Dermis microvascular lymphatic vessel endothelial cell (primary cell): ENCODE measurements at regions not wholly inside any gene's neighbourhood (a gene's known extent, or its start where the extent isn't known, plus 50 kb on each side); places are given as distances from the start of the nearest gene placed in this dataset.
A peak's percentile ranks its signal among the peaks of the same experiment; 100 is the strongest.

Experiments
- DNase-seq, 2 donors: peaks; one replicate each; pipeline versions ENCODE4 v3.0.0 to v3.0.0-alpha.2; 2010; ENCODE audit warnings: low read depth in 2 of 2

DNA sequence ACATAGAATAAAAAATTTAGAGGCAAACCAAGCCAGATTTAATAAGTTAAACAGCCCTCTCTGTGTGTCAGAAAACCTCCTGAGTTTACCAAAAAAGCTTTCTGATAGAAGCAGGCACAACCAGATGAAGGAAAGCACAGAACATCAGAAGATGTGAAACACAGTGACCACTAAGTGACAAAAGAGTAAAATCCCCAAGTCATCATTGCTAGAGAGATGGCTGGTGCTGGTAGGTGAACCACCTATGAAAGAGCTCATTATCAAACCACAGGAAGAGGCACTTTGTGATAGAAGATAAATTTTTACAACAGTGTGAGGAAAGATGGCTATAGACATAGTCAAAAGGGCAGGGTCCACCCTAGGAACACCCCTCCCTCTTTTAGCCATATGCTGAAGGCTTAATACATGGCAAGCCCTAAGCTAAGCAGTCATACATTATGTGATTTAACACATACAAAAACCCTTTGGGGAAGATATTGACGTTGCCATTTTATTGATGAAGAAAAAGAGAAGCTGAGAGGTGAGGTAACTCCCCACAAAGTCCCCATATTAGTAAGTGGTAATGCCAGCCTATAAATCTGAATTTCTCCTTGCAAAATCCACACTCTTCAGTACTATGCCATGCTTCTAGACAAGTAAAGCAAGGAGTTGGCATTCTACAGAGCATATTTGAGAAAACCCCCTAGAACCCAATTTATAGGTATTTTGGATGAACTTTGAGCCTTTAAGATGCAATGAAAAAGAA, 449.9 kb downstream of the LRIG3 start:
- no peak for DNase-seq

DNA sequence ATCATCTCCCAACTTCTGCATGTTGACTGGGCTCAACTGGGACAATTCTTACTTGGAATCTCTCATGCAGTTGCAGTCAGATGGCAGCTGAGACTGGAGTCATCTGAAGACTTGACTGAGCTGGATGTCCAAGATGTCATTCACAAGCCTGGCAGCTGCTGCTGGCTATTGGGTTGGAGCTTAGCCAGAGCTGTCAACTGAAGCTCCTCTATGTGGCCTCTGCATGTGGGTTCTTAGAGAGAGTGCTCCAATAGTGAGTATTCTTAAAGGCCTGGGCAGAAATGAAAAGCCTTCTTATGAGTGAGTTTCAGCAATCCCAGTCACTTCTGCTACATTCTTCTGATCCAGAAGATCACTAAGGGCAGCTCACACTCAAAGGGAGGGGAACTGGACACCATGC, 440.9 kb downstream of the LRIG3 start:
- no peak for DNase-seq

DNA sequence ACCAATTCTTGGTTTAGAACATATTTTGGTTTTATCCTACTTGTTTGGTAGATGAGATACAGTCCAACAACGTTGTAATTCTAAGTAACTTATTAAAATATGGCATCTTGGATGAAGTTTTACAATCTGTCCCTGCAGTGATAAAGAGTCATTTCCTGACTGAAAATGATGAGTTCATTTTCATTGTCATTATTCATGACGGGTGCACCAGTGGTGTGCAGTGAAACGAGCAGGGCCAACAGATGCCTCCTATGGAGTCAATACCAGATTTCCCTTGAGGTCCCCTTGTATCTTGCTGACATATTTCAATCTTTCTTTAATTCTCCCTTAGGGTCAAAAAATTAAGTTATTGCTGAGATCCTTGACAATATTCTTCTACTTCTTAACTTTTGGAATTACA, 438.5 kb downstream of the LRIG3 start:
- no peak for DNase-seq

DNA sequence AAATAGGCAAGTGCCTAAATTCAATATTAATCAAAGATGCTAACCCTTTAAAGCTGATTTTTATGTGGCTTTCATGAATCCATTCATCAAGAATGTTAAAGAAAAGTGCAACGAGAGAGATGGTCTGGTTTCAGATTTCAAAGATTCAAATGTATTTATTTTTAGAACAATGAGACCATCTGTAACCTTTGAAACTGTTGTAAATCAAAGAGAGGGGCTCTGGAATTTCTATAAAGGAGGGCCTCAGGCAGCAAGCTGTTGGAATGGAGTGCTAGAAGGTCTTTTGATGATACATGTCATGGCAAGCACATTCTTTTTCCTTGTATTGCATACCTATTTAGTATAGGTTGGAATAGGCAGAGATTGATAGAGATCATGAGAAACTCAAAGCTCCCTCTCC, 433.0 kb downstream of the LRIG3 start:
- no peak for DNase-seq

DNA sequence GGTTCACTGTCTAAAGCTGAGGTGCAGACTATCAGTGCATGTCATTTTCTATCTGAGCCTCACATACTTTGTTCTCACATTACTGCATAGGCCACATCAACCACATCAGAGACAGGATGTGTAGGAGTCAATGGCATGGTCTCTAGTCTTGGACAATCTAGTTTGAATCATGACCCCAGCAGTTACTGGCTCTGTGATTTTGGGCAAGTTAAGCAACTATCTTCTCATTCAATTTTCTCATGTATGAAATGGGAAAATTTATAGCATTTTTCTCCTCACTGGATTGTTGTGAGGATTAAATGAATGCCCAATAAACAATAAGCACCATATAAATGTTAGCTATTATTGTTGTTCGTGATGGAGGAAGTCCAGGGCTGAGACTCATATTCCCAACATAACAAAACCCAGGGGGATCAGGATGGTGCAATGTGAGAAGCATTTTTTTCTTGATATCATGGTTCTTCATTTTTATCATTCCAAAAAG, 432.6 kb downstream of the LRIG3 start:
- DNase-seq = no peak

DNA sequence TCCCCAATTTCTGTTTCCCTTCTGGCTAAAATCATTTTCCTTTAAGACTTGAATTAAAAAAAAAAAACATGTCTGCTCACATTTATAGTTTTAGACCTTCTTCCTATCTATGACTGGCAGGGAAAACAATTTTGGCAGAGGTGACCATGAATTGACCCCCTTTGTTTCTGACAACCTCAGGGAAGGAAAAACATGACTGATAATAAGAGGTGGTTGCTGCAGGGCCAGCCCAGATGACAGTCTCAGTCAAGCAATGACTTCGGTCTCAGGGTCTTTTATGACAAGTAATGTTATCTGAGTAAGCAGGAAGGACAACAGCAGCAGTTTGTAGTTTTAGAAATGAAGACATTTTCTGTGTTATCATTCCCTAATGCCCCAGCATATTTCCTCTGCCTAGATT, 430.9 kb downstream of the LRIG3 start:
- peak in 1 of 2 donors; percentile 22 for DNase-seq

DNA sequence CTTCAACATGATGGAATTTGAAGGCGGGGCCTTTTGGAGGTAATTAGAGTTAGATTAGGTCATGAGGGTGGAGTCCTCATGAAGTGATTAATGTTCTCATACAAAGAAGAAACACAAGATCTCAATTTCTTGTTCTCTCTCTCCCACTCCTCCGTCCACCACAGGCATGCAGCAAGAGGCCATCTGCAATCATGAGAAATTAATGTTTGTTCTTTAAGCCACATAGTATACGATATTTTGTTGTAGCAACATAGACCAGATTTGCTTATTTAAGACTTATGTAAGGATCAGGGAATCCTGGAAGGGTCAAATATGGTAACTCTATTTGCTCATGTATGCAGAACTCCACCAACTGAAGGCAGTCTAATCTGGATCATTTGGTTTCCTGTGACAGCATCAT, 429.0 kb downstream of the LRIG3 start:
- DNase-seq = no peak

DNA sequence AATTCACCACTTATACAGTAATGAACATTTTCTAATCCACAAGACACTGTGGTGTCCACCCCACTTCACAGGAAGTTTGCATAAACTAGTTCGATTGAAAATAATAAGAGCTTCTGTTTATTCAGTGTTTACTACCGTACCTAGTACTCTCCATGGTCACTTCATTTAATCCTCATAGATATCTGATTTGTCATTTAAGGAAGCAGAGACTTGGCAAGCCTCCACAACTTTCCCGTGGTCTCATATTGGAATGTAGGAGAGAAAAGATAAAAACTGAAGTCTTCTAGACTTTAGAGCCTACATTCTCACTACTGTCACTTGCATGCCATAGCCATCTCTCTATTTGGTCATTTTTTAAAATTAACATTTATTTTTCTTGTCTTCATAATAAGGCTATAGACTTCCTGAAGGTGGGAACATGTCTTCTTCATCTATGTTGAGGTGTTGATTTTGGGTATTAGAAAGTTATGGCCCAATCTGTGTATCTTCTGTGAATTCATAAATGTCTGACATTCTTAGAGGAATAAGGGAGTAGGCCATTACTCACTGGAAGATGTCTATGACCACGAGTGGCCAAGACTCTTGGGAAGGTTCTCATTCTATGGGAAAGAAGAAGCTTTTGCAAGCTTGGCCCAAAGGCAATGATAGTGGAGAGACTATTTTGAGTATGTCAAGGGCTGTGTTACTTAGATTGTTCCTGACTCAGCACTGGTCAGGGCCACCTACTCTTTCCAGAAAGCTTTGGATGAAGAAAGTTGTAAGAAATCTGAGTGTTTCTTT, 423.7 kb downstream of the LRIG3 start:
- DNase-seq = no peak

DNA sequence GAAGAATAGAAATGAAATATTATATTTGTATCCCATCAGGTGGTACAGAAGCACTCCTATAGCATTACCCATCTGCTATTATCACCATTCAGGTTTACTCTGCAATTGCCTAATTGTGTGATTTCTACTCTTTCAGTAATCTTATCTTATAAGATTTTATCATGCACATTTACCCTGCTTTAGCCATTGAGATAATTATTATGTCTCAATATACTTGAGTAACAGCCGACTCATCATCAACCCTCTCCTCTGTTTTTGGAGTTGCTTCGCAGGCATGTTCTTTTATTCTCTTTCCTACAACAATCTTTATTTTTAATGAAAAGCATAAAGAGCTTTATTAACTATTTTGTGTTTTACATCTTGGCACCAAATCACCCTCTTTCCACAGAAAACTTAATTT, 419.9 kb downstream of the LRIG3 start:
- DNase-seq = no peak

DNA sequence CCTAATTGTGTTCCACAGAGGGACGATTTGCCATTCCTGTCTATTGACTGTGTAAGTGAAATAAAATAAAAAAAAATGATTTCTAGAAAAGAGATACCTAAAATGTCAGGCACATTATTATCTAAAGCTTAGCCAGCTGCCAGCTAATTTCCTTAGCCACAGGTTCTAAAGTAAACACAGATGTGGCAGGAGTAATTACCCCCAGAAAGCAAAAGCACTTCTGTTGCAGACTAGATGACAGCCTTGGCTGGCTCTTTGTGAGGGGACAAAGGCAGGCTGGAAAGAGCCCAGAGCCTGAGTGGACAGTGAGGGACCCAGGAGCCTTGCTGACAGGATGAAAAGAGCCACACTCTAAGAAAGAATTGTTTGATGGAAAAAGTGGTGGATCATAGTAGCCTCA, 418.1 kb downstream of the LRIG3 start:
- DNase-seq = no peak

DNA sequence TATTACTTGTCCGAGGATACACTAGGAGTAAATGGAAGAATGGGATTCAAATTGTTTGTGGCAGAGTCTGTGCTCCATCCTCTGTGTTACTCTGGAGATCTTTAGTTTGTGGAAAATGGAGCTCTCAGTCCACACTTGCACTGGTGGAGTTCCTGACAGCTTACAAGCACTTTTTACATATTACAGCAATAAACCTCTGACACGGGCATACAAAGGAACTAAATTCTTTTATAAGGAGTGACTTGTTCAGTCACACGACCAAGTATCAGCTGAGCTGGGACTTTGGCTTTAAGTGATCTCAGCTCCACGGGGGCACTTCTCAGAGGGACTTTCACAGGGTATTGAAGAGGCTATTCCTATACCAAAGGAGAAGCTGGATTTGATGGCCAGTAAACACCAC, 417.5 kb downstream of the LRIG3 start:
- no peak for DNase-seq

DNA sequence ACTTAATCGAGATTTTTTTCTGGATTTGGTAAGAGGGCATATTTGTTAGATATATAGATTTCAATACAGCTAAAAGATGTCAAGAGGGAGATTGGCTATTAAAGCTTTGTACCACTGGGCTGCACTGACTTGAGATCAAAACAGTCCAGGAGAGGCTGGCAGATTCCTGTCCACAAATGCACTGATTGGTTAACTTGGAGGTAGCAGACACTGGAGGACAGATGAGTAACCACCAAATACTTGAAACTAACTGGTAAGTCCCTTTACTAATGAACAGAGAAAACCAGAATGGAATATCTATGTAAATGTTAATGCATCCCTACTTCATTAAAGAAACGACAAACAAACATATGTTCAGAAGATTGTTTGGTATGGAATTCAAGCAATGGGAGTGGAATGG, 416.6 kb downstream of the LRIG3 start:
- DNase-seq = no peak

DNA sequence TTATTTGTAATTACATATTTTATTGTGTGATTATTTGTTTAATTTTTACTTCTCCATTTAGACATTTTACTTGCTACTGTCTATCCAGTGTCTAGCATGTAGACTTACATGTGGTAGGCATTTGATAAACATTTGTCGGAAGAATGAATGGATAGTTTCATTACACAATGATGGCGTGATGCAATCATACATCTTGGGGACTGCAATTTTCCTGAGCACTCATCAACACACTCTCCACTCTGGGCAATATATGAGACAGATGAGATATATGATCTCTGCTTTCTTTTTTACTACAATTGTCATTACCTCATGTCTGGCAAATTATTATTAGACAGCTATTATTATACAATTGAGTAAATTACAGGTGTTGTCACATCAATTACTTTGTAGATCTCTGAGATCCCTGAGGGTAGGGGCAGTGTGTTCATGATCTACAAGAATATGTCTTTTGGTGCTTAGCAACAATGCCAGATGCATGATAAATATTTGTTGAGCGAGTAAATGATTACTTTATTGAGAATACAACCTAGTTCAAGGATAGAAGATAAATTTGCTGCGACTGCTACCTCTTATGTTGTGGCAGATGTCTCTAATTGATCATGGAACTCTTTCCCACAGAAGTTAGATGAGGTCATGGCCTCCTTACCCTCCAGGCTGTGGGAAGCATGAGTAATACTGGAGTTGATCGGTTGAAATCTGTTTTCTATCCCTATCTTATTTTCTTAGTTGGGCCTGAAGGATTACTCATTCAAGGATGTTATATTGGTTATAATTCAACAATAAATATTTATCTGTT, 416.0 kb downstream of the LRIG3 start:
- peak in 1 of 2 donors; percentile 11 for DNase-seq

DNA sequence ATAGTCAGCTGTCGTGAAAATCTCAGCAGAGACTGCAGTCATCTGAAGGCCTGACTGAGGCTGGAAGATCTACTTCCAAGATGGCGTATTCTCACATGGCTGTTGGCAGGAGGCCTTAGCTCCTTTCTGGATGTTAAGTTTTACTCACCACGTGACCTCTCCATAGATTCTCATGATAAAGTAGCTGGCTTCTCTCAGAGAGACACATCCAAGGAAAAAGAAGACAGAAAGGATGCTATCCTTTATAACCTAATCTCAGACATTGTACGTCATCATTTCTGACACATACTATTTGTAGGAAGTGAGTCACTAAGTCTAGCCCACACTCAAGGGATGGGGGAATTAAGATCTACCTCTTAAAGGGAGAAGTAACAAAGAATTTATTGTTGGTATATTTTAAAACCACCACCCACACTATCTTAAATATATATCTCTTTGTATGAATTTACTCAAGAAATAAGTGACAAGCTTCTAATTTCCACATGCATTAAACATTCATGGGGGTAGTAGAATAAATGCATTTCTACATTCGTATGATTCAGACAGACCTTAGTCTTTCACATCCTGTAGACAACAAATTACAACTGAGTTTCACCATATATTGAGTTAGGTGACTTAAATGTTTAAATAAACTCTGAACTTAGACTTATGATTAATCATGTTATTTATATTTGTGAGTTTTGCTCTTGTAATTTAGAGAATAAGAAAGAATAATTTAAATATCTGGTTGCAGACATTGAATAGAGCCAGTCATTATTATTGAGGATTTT, 411.0 kb downstream of the LRIG3 start:
- peak in 1 of 2 donors; percentile 29 for DNase-seq

DNA sequence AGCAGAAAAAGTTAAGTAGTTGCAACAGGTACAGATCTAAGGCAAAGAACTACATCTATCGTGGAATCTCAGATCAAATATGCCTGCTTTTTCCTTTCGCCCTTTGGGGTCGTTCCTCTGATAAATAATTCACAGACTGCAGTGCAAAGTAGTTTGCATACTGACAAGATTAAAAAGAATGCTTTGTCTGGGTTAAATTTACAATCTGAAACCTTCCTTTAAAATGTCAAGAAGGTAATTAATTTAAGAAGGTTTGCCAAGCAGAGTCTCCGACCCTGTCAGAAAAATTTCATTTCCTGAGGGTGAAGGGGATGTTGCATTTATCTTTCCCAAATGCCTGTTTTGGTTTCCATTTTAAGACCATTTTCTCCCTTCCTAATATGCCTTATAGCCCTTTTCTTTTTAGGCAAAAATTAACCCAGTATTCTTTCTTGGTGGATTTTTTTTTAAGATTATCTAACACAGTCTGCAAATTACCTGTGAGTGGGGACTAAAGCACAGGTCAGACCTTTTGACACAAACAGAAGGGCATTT, 406.9 kb downstream of the LRIG3 start:
- no peak for DNase-seq

DNA sequence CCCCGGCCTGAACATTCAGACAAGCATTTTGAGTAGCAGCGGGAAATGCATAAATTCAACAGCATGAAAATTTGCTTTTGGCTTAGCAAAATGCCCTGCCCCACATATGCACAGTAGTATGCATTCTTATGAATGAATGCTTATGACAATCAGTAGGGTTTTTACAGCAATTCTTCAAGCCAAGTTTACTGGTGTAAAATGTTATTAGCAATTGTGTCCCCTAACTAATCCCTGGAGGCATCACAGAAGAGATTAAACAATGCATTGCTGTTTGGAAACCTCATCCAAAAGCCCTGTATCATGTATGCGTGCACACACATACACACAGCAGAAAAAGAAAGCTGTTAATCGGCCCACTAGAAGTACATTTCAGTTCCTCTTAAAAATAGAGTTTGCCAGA, 406.5 kb downstream of the LRIG3 start:
- DNase-seq = no peak

DNA sequence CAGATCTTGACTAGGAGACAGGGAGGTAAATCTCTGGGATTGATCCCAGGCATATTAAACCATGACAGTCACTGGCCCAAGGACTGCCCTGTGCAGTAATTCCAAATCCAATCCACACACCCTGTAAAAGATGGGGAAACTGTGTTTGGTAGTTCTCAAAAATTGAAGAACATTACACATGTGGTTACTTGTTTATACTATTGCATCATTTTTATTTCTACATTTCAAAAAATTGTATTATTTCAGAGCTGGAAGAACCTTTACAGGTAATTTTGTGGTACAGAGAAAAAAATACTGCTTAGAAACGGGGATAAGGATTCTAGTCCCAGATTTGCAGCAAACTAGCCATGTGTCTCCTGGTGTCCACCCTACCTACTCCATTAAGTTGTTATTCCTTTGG, 400.5 kb downstream of the LRIG3 start:
- DNase-seq = no peak

DNA sequence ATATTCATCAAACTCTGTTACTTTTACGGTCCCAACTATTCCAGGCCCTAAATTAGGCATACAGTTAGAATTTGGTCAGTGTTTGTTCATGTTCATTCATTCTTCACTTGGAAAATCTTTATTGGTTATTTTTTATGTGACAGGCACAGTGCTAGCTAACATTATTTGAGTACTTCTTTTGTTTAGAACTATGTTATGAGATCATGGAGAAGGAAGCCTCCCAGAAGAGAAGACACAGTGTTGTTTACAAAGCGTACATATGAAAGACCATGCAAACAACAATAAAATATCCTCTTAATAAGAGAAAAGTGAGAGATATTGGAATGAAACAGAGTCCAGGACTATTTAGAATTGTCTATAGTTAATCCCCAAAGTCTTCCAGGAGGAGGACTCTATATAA, 399.2 kb downstream of the LRIG3 start:
- no peak for DNase-seq

DNA sequence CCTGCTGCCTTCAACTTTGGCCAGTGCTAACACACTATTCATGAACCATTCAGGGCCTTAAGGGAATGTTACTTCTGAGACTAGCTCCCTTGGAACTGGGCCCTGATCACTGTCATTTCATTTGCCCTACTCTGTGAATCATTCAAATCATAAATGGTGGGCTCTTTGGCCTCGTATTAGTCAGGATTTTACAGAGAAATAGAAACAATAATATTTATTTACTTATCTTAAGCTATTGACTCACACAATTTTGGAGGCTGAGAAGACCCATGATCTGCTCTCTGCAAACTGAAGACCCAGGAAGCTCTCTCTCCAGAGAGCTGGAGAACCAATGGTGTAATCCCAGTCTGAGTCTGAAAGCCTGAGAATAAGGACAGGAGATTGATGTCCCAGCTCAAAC, 398.5 kb downstream of the LRIG3 start:
- no peak for DNase-seq

DNA sequence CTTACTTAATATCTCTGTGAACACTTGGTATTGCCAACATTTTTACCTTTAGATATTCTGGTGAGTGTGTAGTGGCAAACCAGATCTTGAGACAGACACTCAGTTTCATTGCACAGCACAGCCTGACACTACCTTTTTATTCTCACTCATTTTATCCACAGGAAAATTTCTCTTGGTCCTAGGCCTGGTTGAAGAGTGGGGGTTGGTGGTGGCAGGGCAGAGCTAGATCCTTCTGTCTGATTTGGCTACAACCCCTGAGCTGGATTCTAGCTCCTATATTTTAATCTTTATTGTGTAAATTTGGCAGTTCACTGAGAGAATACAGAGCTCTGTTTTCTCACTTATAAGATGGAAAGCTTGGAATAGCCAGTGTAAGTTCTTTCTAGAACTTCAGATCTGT, 396.9 kb downstream of the LRIG3 start:
- DNase-seq = no peak

DNA sequence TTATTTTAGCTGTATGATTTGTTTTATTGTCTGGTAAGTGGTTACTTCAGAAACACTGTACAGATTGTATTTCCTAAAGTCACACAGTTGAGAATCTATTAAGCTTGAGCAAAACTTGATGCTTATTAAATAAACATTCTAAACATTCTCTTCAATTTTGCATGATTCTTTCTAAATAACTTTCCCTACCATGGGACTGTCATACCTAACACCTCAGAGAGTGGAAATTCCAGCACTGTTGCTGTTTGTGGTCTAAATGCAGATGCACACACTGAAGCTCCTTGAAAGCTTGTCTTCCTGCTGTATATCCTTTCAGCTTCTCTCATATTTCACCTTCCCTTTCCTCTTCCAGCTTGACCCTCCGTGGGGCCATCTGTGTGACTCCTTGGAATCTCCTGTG, 392.0 kb downstream of the LRIG3 start:
- no peak for DNase-seq
